Right lobe of liver (tissue), 6 donors: ENCODE measurements at regions not wholly inside any gene's neighbourhood (a gene's known extent, or its start where the extent isn't known, plus 50 kb on each side); places are given as distances from the start of the nearest gene placed in this dataset.

Source experiments
- ATAC-seq, 4 donors: fragments of 200-7000 bp; cut with Tn5 transposase; one replicate each; pipeline ENCODE4 v1.9.1; 2020; ENCODE audit warnings: mild to moderate bottlenecking in 4 of 4, moderate library complexity in 4 of 4
- DNase-seq, 3 donors: peaks; one replicate each; pipeline ENCODE4 v3.0.0-alpha.2; 2020
- H3K27ac ChIP-seq, 3 donors: fragments of 200-600 bp; one replicate each; pipeline ENCODE4 v1.8.0; 2022
- H3K27me3 ChIP-seq, 2 donors: fragments of 200-600 bp; one replicate each; pipeline ENCODE4 v1.8.0; 2022
- H3K36me3 ChIP-seq, 4 donors: fragments of 200-600 bp; sonication (generic) in 1 of 4; one replicate each; pipeline versions ENCODE4 v1.5.1 to v1.8.0; 2017 to 2022; ENCODE audit warnings: control low read depth in 1 of 4
- H3K4me1 ChIP-seq, 4 donors: fragments of 200-600 bp; sonication (generic) in 1 of 4; one replicate each; pipeline versions ENCODE4 v1.5.1 to v1.8.0; 2017 to 2022; ENCODE audit warnings: control low read depth in 1 of 4
- H3K4me3 ChIP-seq, 3 donors: fragments of 200-600 bp; one replicate each; pipeline ENCODE4 v1.8.0; 2022
- H3K9me3 ChIP-seq, 4 donors: fragments of 200-600 bp; sonication (generic) in 1 of 4; one replicate each; pipeline versions ENCODE4 v1.5.1 to v1.8.0; 2017 to 2022; ENCODE audit warnings: control low read depth in 1 of 4
- CTCF ChIP-seq, 4 donors: fragments of 200-600 bp in 3 of 4; fragments of 450-650 bp in 1 of 4; IDR thresholded peaks; one replicate each; pipeline versions ENCODE4 v1.5.1 to v1.8.0; 2016 to 2022; ENCODE audit warnings: antibody characterized with exemption in 4 of 4, mild to moderate bottlenecking in 2 of 4
- POLR2A ChIP-seq: fragments of 450-650 bp; IDR thresholded peaks from one replicate; pipeline ENCODE4 v1.6.1; 2017; ENCODE audit warnings: antibody characterized with exemption, mild to moderate bottlenecking
- WGBS: methylation state at CpG from one replicate; pipeline ENCODE4 v1.1.6; 2018; ENCODE audit warnings: low coverage, low lambda C conversion rate; ENCODE audit not compliant: insufficient coverage; ENCODE audit errors: missing lambda C conversion rate; 5-methylcytosine and 5-hydroxymethylcytosine counted together
- intact Hi-C, 2 donors: fragments of 100-400 bp; cut with DNase I; formaldehyde crosslinking; loops; one replicate each; pipeline versions ENCODE4 v1.11.2 to v1.14.1; 2022
- donor health status: DM: no; HTN: yes; CAD: no.
- donor health status: DM: no; HTN: no; CAD: no.
- donor health status: DM: no; HTN: no; CAD: no.
- donor health status: DM: no; HTN: yes; CAD: no.
- donor health status: DM: no; HTN: yes; CAD: no.

GRCh38 chr4:26094076-26094475 is 180.1 kb downstream of the SMIM20 start:
- DNase-seq: no peak
- H3K36me3 ChIP-seq: no peaks in the 10 kb centered on the region
- TF ChIP-seq CTCF (IDR thresholded peaks at IDR 0.05) (no peak), POLR2A (no peak)
- ATAC-seq: no peak
- H3K4me3 ChIP-seq: no peak overlapping the region
- intact Hi-C loops: no loop called here
- no peaks in the 10 kb centered on the region for H3K4me1 ChIP-seq
- WGBS: 56% methylated on average over 2 of the region's 2 CpGs
- H3K9me3 ChIP-seq: no peaks in the 10 kb centered on the region
- H3K27me3 ChIP-seq: no peaks in the 10 kb centered on the region
- no peak overlapping the region for H3K27ac ChIP-seq

GRCh38 chr4:26094911-26095310 is 180.9 kb downstream of the SMIM20 start:
- H3K9me3 ChIP-seq: no peaks in the 10 kb centered on the region
- H3K4me3 ChIP-seq: no peak overlapping the region
- ATAC-seq: no peak
- WGBS: 50% methylated on average over 1 of the region's 1 CpG
- no peak overlapping the region for H3K27ac ChIP-seq
- intact Hi-C loops: no loop called here
- H3K27me3 ChIP-seq: no peaks in the 10 kb centered on the region
- DNase-seq: no peak
- no peaks in the 10 kb centered on the region for H3K36me3 ChIP-seq
- no peak for TF ChIP-seq POLR2A
- TF ChIP-seq CTCF (IDR thresholded peaks at IDR 0.05): no peak
- H3K4me1 ChIP-seq: no peaks in the 10 kb centered on the region

GRCh38 chr4:26099967-26100366 is 185.9 kb downstream of the SMIM20 start:
- no peaks in the 10 kb centered on the region for H3K36me3 ChIP-seq
- H3K27me3 ChIP-seq: no peaks in the 10 kb centered on the region
- no peak overlapping the region for H3K27ac ChIP-seq
- intact Hi-C loops: no loop called here
- ATAC-seq (no peak), DNase-seq (no peak)
- H3K9me3 ChIP-seq: no peaks in the 10 kb centered on the region
- TF ChIP-seq POLR2A (no peak), CTCF (IDR thresholded peaks at IDR 0.05) (no peak)
- no peak overlapping the region for H3K4me3 ChIP-seq
- H3K4me1 ChIP-seq: no peaks in the 10 kb centered on the region

- Histone ChIP-seq H3K27me3 (no peaks in the 10 kb centered on the region), H3K4me3 (no peak overlapping the region), H3K9me3 (no peaks in the 10 kb centered on the region), H3K4me1 (no peaks in the 10 kb centered on the region), H3K36me3 (no peaks in the 10 kb centered on the region), H3K27ac (no peak overlapping the region)
- intact Hi-C loops: no loop called here
- 67% methylated on average over 4 of the region's 4 CpGs for WGBS
- DNase-seq: no peak
- no peak for ATAC-seq
- TF ChIP-seq CTCF (IDR thresholded peaks at IDR 0.05): no peak
- TF ChIP-seq POLR2A: no peak
Measured at GRCh38 chr4:26101011-26101410, 187.0 kb downstream of the SMIM20 start.

- intact Hi-C loops: no loop called here
- no peaks in the 10 kb centered on the region for H3K27me3 ChIP-seq
- 61% methylated on average over 3 of the region's 3 CpGs for WGBS
- DNase-seq (no peak), ATAC-seq (no peak)
- H3K36me3 ChIP-seq: no peaks in the 10 kb centered on the region
- H3K4me3 ChIP-seq: no peak overlapping the region
- TF ChIP-seq CTCF (IDR thresholded peaks at IDR 0.05) (no peak), POLR2A (no peak)
- H3K9me3 ChIP-seq: no peaks in the 10 kb centered on the region
- H3K27ac ChIP-seq: no peak overlapping the region
- H3K4me1 ChIP-seq: no peaks in the 10 kb centered on the region
Measured at GRCh38 chr4:26104056-26104685, 190.2 kb downstream of the SMIM20 start.
